Breast epithelium (tissue), 4 donors: ENCODE measurements at regions not wholly inside any gene's neighbourhood (a gene's known extent, or its start where the extent isn't known, plus 50 kb on each side); places are given as distances from the start of the nearest gene placed in this dataset.

Source experiments
- DNase-seq, 2 donors: peaks; one replicate each; pipeline ENCODE4 v3.0.0-alpha.2; 2019; ENCODE audit warnings: low spot score in 2 of 2
- H3K27ac ChIP-seq, 2 donors: fragments of 200-600 bp; sonication (generic) in 1 of 2; one replicate each; pipeline ENCODE4 v1.5.1; 2016 to 2019; ENCODE audit warnings: mild to moderate bottlenecking in 1 of 2
- H3K27me3 ChIP-seq, 2 donors: fragments of 200-600 bp; sonication (generic) in 1 of 2; one replicate each; pipeline versions ENCODE4 v1.5.1 to v1.6.0; 2017 to 2019; ENCODE audit warnings: control low read depth in 1 of 2, mild to moderate bottlenecking in 1 of 2
- H3K36me3 ChIP-seq: fragments of 200-600 bp; one replicate; pipeline ENCODE4 v1.5.1; 2019
- H3K4me1 ChIP-seq, 2 donors: fragments of 200-600 bp; sonication (generic); one replicate each; pipeline ENCODE4 v1.5.1; 2016 to 2019; ENCODE audit warnings: control low read depth in 1 of 2
- H3K4me3 ChIP-seq, 3 donors: fragments of 200-600 bp; sonication (generic); 1 replicate in 2 of 3; 2 replicates in 1 of 3; pipeline ENCODE4 v1.5.1; 2016 to 2019; ENCODE audit warnings: mild to moderate bottlenecking in 3 of 3, moderate library complexity in 2 of 3
- H3K9me3 ChIP-seq, 2 donors: fragments of 200-600 bp; sonication (generic) in 1 of 2; one replicate each; pipeline ENCODE4 v1.5.1; 2016 to 2019; ENCODE audit warnings: control low read depth in 1 of 2
- CTCF ChIP-seq, 3 donors: fragments of 450-650 bp; IDR thresholded peaks; one replicate each; pipeline ENCODE4 v1.5.1; 2016 to 2017; ENCODE audit warnings: antibody characterized with exemption in 3 of 3, mild to moderate bottlenecking in 3 of 3, moderate library complexity in 3 of 3
- POLR2A ChIP-seq: fragments of 450-650 bp; IDR thresholded peaks from one replicate; pipeline ENCODE4 v1.6.1; 2016; ENCODE audit warnings: antibody characterized with exemption, mild to moderate bottlenecking, moderate library complexity
- POLR2AphosphoS5 ChIP-seq, 3 donors: sonication (generic); formaldehyde crosslinking; IDR thresholded peaks; one replicate each; pipeline ENCODE4 v1.6.1; 2017; ENCODE audit warnings: antibody characterized with exemption in 3 of 3
- intact Hi-C: fragments of 100-400 bp; cut with DNase I; formaldehyde crosslinking; loops from one replicate; pipeline ENCODE4 v1.15.1; 2023; ENCODE audit warnings: low total_unique reads

GRCh38 chr6:102571236-102571908 is 1177.9 kb downstream of the GRIK2 start:
- intact Hi-C loops, result no loop called here
- DNase-seq, result no peak
- no peaks in the 10 kb centered on the region for H3K36me3 ChIP-seq

GRCh38 chr6:102562713-102563112 is 1169.2 kb downstream of the GRIK2 start:
- Histone ChIP-seq H3K36me3 (no peaks in the 10 kb centered on the region), H3K27ac (no peak overlapping the region), H3K27me3 (no peaks in the 10 kb centered on the region), H3K4me1 (no peaks in the 10 kb centered on the region), H3K9me3 (no peaks in the 10 kb centered on the region), H3K4me3 (no peak overlapping the region)
- no peak for DNase-seq
- intact Hi-C loops, result no loop called here
- no peak for TF ChIP-seq POLR2AphosphoS5 (IDR thresholded peaks at IDR 0.05)
- TF ChIP-seq POLR2A, result no peak
- TF ChIP-seq CTCF (IDR thresholded peaks at IDR 0.05), result no peak

More at GRCh38 chr6:102571236-102571908, 1177.9 kb downstream of the GRIK2 start:
- H3K9me3 ChIP-seq, result no peaks in the 10 kb centered on the region
- H3K27me3 ChIP-seq, result no peaks in the 10 kb centered on the region
- TF ChIP-seq POLR2AphosphoS5 (IDR thresholded peaks at IDR 0.05) (no peak), CTCF (IDR thresholded peaks at IDR 0.05) (no peak), POLR2A (no peak)
- no peaks in the 10 kb centered on the region for H3K4me1 ChIP-seq
- no peak overlapping the region for H3K27ac ChIP-seq
- no peak overlapping the region for H3K4me3 ChIP-seq

GRCh38 chr6:102553214-102553613 is 1159.7 kb downstream of the GRIK2 start:
- no peaks in the 10 kb centered on the region for H3K4me1 ChIP-seq
- DNase-seq, result no peak
- no peak overlapping the region for H3K27ac ChIP-seq
- no peaks in the 10 kb centered on the region for H3K9me3 ChIP-seq
- H3K4me3 ChIP-seq, result no peak overlapping the region
- TF ChIP-seq CTCF (IDR thresholded peaks at IDR 0.05), result no peak
- no peak for TF ChIP-seq POLR2A
- no peaks in the 10 kb centered on the region for H3K27me3 ChIP-seq
- no peaks in the 10 kb centered on the region for H3K36me3 ChIP-seq
- intact Hi-C loops, result no loop called here

GRCh38 chr6:102549221-102549874 is 1155.8 kb downstream of the GRIK2 start:
- no peak overlapping the region for H3K27ac ChIP-seq
- TF ChIP-seq POLR2A (no peak), POLR2AphosphoS5 (IDR thresholded peaks at IDR 0.05) (no peak), CTCF (IDR thresholded peaks at IDR 0.05) (no peak)
- no peaks in the 10 kb centered on the region for H3K9me3 ChIP-seq
- H3K27me3 ChIP-seq, result no peaks in the 10 kb centered on the region
- no peaks in the 10 kb centered on the region for H3K36me3 ChIP-seq
- intact Hi-C loops, result no loop called here
- no peak overlapping the region for H3K4me3 ChIP-seq
- DNase-seq, result no peak
- no peaks in the 10 kb centered on the region for H3K4me1 ChIP-seq

- H3K9me3 ChIP-seq, result no peaks in the 10 kb centered on the region
- no peaks in the 10 kb centered on the region for H3K36me3 ChIP-seq
- no peaks in the 10 kb centered on the region for H3K4me1 ChIP-seq
- no peak for TF ChIP-seq POLR2A
- no peak for TF ChIP-seq POLR2AphosphoS5 (IDR thresholded peaks at IDR 0.05)
- no peak for TF ChIP-seq CTCF (IDR thresholded peaks at IDR 0.05)
- no peaks in the 10 kb centered on the region for H3K27me3 ChIP-seq
- H3K4me3 ChIP-seq, result no peak overlapping the region
- intact Hi-C loops, result no loop called here
- DNase-seq, result no peak
- no peak overlapping the region for H3K27ac ChIP-seq
Observed at GRCh38 chr6:102525336-102525735, 1131.8 kb downstream of the GRIK2 start.
